Activated naive CD8-positive, alpha-beta T cell treated with anti-CD3 and anti-CD28 coated beads, Interleukin-2, amount 10 ng/mL, durations not matched to agents 7 days and 5 days (primary cell): ENCODE measurements at regions not wholly inside any gene's neighbourhood (a gene's known extent, or its start where the extent isn't known, plus 50 kb on each side); places are given as distances from the start of the nearest gene placed in this dataset.

Experiments
- ATAC-seq: fragments of 150-1000 bp; cut with Tn5 transposase; one replicate; pipeline ENCODE4 v1.10.0; 2021; ENCODE audit warnings: low read depth, moderate library complexity
- POLR2A ChIA-PET: fragments of 350-600 bp; sonication (Branson Sonifier 250); formaldehyde crosslinking; loops from one replicate; lab custom pipeline; 2021; ENCODE audit warnings: antibody characterized with exemption; lab: Charles Lee
- DNase-seq: peaks from one replicate; pipeline ENCODE4 v3.0.0; 2021
- H3K27ac Mint-ChIP-seq: one replicate; pipeline ENCODE4 v1.8.0; 2022; ENCODE audit warnings: mild to moderate bottlenecking, mixed read lengths
- H3K27me3 Mint-ChIP-seq: one replicate; pipeline ENCODE4 v1.8.0; 2022; ENCODE audit warnings: mild to moderate bottlenecking, moderate library complexity, mixed read lengths
- H3K36me3 Mint-ChIP-seq: one replicate; pipeline ENCODE4 v1.8.0; 2021; ENCODE audit warnings: mild to moderate bottlenecking, mixed read lengths
- H3K4me1 Mint-ChIP-seq: one replicate; pipeline ENCODE4 v1.8.0; 2021; ENCODE audit warnings: mixed read lengths
- H3K4me3 Mint-ChIP-seq: one replicate; pipeline ENCODE4 v1.8.0; 2022; ENCODE audit warnings: mild to moderate bottlenecking, moderate library complexity, mixed read lengths
- H3K9me3 Mint-ChIP-seq: one replicate; pipeline ENCODE4 v1.8.0; 2021; ENCODE audit warnings: mixed read lengths

DNA sequence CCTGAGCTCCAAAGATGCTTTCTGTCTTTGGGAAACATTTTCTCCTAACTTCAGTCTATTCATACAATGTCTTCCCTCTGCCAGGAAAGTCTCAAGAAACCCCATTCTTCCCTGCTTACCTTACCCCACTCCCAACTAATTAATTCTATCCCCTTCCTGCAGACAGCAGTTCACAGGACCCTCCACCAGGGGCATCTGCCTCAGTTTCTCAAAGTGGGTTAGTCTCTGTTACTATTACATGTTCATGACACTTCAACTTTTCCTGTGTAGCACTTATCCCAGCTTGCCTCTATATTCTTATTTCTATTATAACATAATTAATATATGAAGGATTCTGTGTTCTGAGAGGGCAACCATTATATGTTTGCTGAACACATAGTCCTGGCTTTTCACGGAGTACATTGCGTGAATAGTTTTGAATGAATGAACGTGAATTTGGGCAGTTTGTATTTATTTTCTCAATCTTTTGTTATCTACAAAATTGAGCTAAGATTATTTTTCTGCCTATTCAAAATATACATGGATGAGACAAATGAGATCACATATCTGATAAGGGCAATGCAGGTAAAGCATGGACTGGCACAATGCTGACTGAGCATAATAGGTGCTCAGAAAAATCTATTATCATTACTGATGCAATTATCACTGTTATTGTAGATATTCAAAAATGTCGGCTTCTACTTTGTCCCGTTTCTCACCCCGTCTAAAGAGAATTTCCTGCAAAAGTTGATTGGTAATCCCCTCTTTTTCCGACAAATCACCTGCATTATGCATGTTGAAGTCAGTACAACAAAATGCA, 341.1 kb downstream of the BRINP1 start:
- H3K36me3 Mint-ChIP-seq: no peaks in the 10 kb centered on the region
- no peaks in the 10 kb centered on the region for H3K4me1 Mint-ChIP-seq
- no peak for DNase-seq
- no peak overlapping the region for H3K4me3 Mint-ChIP-seq
- no peak for ATAC-seq
- H3K9me3 Mint-ChIP-seq: peaks cover 7% of the 10 kb centered on the region
- POLR2A ChIA-PET: no interaction called here
- H3K27me3 Mint-ChIP-seq: no peaks in the 10 kb centered on the region
- H3K27ac Mint-ChIP-seq: no peak overlapping the region

DNA sequence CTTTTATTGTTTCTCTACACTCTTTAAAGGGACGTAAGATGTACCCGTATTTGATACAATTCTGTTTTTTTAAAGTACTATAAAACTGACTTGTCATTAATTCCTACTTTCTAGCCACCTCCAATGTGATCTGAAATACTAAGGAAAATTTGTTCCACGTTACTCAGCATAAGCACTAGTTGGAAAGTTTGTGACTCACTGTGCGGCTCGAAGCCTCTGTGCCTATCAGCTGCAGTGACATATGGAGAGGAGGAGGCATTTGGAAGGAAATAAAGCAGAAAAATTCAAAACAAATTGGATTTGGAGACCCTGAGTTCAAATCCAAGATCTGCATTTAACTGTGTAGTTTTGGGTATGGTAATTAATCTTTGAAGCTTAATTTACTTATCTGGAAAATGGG, 339.3 kb downstream of the BRINP1 start:
- H3K4me3 Mint-ChIP-seq: no peak overlapping the region
- H3K4me1 Mint-ChIP-seq: no peaks in the 10 kb centered on the region
- peaks cover 7% of the 10 kb centered on the region for H3K9me3 Mint-ChIP-seq
- no peak overlapping the region for H3K27ac Mint-ChIP-seq
- H3K36me3 Mint-ChIP-seq: no peaks in the 10 kb centered on the region
- no peaks in the 10 kb centered on the region for H3K27me3 Mint-ChIP-seq
- POLR2A ChIA-PET: no interaction called here
- DNase-seq (no peak), ATAC-seq (no peak)

DNA sequence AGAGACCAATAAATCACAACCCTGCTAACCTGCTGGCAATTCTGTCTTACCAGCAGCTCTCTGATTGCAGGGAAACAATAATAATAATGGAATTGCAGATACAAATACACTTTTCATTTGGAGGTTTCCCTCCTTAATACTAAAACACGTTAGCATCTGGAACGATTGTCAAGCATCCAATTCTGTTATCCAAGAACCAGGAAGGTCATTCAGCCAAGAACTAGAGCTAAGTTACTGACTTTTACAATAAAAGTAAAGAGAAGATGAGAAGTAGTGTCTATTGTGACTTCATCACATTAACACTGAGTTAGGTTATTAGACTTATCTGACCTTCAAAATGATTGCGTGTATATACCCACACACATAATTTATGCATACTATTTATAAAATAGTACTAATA, 335.6 kb downstream of the BRINP1 start:
- Mint-ChIP-seq H3K27ac (no peak overlapping the region), H3K4me1 (no peaks in the 10 kb centered on the region), H3K27me3 (no peaks in the 10 kb centered on the region), H3K9me3 (peaks cover 3% of the 10 kb centered on the region), H3K36me3 (no peaks in the 10 kb centered on the region), H3K4me3 (no peak overlapping the region)
- DNase-seq: no peak
- POLR2A ChIA-PET: no interaction called here
- no peak for ATAC-seq

DNA sequence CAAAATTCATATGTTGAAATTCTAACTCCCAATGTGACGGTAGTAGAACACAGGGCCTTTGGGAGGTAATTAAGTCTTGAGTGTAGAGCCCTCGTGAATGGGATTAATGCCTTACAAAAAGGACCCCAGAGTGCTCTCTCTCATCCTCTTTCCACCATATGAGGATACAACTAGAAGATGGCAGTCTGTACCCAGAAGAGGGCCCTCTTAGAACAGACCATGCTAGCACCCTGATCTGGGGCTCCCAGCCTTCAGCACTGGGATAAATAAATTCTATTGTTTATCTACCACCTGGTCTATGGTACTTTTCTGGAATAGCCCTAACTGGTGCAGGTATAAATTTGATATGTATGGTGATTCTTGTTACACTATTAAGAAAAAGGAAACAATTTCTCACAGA, 332.3 kb downstream of the BRINP1 start:
- no peaks in the 10 kb centered on the region for H3K4me1 Mint-ChIP-seq
- H3K27me3 Mint-ChIP-seq: no peaks in the 10 kb centered on the region
- POLR2A ChIA-PET: no interaction called here
- H3K36me3 Mint-ChIP-seq: no peaks in the 10 kb centered on the region
- no peak overlapping the region for H3K27ac Mint-ChIP-seq
- peaks cover 1% of the 10 kb centered on the region for H3K9me3 Mint-ChIP-seq
- ATAC-seq: no peak
- no peak for DNase-seq
- no peak overlapping the region for H3K4me3 Mint-ChIP-seq

DNA sequence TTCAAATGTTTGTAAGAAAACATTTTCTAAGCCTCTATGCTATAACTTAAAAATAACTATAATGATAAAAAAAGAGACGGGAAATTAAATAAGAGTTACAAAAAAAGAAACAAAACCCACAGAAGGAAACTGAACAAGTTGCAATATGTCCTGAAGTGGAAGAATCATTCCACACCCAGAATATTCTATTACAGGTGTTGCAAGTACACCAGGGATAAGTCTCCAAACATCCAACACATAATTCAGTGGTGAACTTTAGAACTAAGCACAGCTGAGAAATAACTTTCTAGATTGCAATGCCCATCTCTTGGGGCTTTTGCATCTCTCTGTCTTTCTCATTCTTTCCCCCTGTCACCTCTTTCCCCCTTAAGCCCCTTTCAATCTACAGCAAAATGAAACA, 325.2 kb downstream of the BRINP1 start:
- Mint-ChIP-seq H3K4me3 (no peak overlapping the region), H3K27me3 (no peaks in the 10 kb centered on the region), H3K36me3 (no peaks in the 10 kb centered on the region), H3K4me1 (no peaks in the 10 kb centered on the region), H3K9me3 (no peaks in the 10 kb centered on the region), H3K27ac (no peak overlapping the region)
- DNase-seq (no peak), ATAC-seq (no peak)
- POLR2A ChIA-PET: no interaction called here

DNA sequence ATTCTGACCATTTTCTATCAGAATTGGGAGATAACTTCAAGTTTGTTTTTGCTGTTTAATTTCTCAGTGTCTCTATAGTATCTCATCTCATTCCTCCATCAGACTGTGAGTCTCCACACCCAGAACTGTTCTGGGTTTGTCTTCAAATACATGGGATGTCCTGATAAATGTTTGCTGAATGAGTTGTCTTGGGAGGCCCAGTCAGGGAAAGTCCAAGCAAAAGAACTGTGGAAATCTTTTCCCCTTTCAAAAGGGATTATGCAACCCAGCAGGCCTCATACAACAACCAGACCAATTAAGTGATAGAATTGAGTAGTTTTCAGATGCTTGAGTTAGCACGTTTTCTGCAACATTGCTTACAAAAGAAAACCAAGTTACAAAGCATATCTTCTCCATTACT, 324.4 kb downstream of the BRINP1 start:
- H3K9me3 Mint-ChIP-seq: no peaks in the 10 kb centered on the region
- DNase-seq: no peak
- H3K4me1 Mint-ChIP-seq: no peaks in the 10 kb centered on the region
- no peak for ATAC-seq
- POLR2A ChIA-PET: no interaction called here
- H3K27me3 Mint-ChIP-seq: no peaks in the 10 kb centered on the region
- H3K4me3 Mint-ChIP-seq: no peak overlapping the region
- H3K36me3 Mint-ChIP-seq: no peaks in the 10 kb centered on the region
- no peak overlapping the region for H3K27ac Mint-ChIP-seq

DNA sequence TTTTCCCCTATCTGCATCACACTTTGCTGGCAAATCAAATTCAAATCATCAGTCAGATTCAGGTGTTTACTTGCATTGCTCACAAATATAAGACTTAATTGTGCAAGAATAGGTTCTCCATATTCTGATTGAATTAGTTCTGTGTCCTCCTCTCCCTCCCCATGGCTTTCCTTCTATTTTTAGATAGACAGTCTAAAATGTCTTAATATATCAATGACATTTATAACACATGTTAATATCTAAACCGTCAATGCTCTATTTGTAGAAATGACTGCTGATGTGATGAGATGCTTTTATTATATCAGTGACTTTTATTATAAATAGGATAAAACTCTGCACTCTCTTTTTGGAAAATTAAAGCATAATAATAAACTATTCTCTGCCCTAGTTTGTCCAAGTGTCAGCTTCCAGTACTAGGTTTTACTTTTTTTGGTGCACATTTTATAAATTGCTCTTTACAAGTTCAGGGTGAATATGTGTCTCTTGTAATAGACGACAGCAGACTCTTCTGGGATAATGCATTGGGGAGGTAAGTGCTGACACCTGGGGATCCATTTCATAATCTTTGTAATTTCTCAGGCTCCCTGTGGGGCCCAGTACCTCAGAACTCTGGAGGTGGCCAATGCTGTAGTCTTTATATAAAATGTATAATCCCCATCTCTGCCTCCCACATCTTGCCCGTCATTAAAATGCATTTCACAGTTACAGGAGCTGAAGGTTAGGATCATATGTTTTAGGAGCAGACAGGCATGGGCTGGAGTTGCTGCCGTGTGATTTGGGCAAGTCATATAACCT, 321.5 kb downstream of the BRINP1 start:
- Mint-ChIP-seq H3K36me3 (no peaks in the 10 kb centered on the region), H3K27ac (no peak overlapping the region), H3K4me1 (no peaks in the 10 kb centered on the region), H3K4me3 (no peak overlapping the region), H3K9me3 (no peaks in the 10 kb centered on the region), H3K27me3 (no peaks in the 10 kb centered on the region)
- DNase-seq: no peak
- POLR2A ChIA-PET: no interaction called here
- ATAC-seq: no peak

DNA sequence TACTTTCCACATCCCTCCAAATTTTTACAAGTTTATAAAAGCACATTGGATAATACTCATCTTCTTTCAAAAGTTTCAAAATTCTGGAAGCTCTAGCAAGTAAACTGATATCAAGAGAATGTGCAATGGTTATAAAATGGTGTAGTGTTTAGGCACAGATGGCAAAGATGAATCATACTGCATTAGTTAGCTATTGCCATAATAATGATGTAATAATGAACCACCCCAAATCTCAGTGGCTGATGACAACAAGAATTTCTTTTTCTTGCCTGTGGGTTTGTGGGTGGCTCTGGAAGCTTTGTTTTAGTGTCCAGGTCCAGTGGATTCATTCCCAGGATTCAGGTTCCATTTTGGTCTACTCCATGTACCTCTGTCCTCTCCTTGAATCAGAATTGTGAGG, 319.0 kb downstream of the BRINP1 start:
- H3K9me3 Mint-ChIP-seq: no peaks in the 10 kb centered on the region
- no peaks in the 10 kb centered on the region for H3K36me3 Mint-ChIP-seq
- no peak overlapping the region for H3K4me3 Mint-ChIP-seq
- H3K27ac Mint-ChIP-seq: no peak overlapping the region
- no peaks in the 10 kb centered on the region for H3K27me3 Mint-ChIP-seq
- no peaks in the 10 kb centered on the region for H3K4me1 Mint-ChIP-seq
- POLR2A ChIA-PET: no interaction called here
- no peak for DNase-seq
- ATAC-seq: no peak

DNA sequence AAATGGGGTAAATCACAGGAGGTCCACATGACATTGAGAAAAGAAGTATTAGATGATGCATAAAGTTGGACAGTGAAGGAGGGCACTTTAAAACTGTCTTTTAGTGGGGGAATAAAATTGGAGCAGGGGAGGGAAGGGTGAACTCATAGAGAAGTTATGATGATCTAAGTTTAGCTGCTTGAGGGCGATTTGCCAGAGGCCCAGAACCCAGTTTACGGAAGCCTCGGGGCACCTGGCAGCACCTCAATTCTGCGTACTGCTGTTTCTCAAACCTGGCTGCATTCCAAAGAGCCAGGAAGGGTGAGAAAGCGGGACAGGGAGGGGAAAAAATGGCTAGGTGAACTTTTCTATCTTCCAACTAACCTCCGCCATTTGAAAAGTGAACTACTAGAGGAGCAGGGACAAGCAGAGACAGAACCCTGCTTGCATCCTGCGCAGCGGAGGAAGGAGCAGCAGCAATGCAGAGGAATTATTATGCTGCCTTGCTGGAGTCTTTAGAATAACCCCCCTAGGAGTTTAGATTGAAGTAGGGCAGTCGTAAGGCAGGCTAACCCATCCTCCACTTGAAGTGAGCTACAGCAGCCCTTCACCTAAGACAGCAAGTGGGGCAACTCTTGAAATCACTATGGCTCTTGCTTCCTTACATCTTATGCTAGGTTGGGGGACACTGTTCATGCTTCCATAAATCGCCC, 316.8 kb downstream of the BRINP1 start:
- DNase-seq: no peak
- Mint-ChIP-seq H3K9me3 (no peaks in the 10 kb centered on the region), H3K27me3 (no peaks in the 10 kb centered on the region), H3K27ac (no peak overlapping the region), H3K4me3 (no peak overlapping the region), H3K36me3 (no peaks in the 10 kb centered on the region), H3K4me1 (no peaks in the 10 kb centered on the region)
- no peak for ATAC-seq
- POLR2A ChIA-PET: no interaction called here

DNA sequence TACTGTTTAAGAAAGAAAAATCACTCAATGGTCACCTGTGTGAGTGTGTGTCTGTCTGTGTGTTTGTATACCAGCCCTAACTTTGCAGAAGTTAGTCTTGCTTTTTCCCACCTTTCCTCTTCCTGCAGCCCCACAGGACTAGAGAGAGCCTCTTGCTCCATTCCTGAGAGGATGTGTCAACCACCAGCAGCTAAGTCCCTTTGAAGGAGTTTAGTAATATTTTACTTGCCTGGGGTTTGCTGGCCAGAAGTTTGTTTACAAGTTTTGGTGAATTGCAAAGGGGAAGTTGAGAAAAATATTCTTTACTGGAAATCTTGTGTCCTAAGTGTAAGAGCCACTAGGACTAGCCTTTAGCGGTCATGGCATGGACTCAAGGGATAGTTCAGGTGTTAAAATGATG, 316.2 kb downstream of the BRINP1 start:
- no peak for DNase-seq
- Mint-ChIP-seq H3K27me3 (no peaks in the 10 kb centered on the region), H3K4me1 (no peaks in the 10 kb centered on the region), H3K4me3 (no peak overlapping the region), H3K27ac (no peak overlapping the region), H3K36me3 (no peaks in the 10 kb centered on the region), H3K9me3 (no peaks in the 10 kb centered on the region)
- no peak for ATAC-seq
- POLR2A ChIA-PET: no interaction called here

DNA sequence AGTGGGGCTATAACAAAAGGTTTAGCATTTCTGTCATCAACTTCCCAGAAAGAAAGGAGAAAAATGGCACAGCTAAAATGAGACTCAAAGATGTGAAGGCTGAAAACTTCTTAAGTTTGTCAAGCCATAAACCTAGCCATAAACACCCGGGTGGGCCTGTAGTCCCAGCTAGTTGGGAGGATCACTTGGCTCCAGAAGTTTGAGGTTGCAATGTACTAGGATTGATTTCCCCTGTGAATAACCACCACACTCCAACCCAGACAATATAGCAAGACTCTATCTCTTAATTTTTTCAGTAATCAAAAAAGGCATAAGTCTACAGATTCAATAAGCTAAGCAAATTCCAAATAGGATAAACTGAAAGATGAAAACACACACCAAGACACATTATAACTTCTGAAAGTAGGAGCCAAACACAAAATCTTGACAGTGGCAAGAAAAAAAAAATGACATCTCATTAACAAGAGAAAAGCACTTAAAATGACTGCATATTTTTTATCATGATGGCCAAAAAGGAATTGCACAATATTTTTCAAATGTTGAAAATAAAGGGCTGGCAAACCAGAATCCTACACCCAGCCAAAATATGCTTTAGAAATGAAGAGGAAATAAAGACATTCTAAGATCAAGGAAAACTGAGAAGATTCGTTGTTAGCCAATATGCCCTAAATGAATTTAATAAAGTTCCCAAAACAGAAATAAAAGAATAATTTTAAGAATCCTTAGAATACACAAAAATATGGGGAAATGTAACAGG, 308.4 kb downstream of the BRINP1 start:
- POLR2A ChIA-PET: no interaction called here
- Mint-ChIP-seq H3K36me3 (no peaks in the 10 kb centered on the region), H3K4me1 (no peaks in the 10 kb centered on the region)

DNA sequence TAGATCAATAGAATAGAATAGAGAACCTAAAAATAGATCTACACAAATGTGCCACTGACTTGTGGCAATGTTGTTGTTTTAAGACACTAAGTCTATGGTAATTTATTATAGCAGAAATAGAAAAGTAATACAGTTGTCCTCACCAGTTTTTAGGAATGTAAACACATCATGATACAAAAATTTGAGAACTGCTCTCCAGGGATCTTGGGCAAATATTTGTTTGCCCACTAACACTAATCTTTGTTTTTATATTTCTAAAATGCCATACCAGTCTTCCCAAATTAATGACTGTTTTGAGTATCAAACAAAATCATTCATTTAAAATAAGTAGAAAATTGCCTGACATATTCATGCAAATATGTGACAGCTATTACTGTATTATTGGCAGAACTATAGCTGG, 297.6 kb downstream of the BRINP1 start:
- POLR2A ChIA-PET: no interaction called here
- Mint-ChIP-seq H3K27ac (no peak overlapping the region), H3K4me3 (no peak overlapping the region), H3K9me3 (peaks cover 2% of the 10 kb centered on the region), H3K36me3 (no peaks in the 10 kb centered on the region), H3K4me1 (peaks cover 3% of the 10 kb centered on the region), H3K27me3 (no peaks in the 10 kb centered on the region)
- DNase-seq (no peak), ATAC-seq (no peak)

More for the DNA sequence above, 308.4 kb downstream of the BRINP1 start:
- Mint-ChIP-seq H3K4me3 (no peak overlapping the region), H3K27ac (no peak overlapping the region), H3K27me3 (no peaks in the 10 kb centered on the region), H3K9me3 (no peaks in the 10 kb centered on the region)
- DNase-seq (no peak), ATAC-seq (no peak)

DNA sequence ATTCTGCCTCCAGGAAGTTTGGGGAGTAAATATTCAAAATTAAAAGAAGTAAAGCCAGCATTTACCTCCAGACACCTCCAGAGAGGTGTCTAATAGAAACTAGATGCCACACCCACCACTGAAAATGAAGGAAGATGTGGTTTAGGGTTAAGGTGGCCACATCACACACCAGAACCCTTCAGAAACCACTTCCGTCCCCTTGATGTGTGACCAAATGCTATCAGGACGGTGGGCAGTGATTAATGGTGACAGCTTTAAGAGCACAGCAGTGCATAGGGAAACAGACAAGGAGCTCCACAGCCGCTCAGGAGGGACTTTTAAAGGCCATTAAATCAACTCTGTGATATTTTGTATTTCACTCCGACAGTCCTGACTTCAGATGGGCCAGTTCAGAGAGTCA, 295.2 kb downstream of the BRINP1 start:
- Mint-ChIP-seq H3K9me3 (no peaks in the 10 kb centered on the region), H3K27me3 (no peaks in the 10 kb centered on the region), H3K27ac (no peak overlapping the region), H3K4me1 (peaks cover 3% of the 10 kb centered on the region), H3K4me3 (no peak overlapping the region), H3K36me3 (no peaks in the 10 kb centered on the region)
- POLR2A ChIA-PET: no interaction called here
- ATAC-seq (no peak), DNase-seq (no peak)
